ENCODE measurements at regions not wholly inside any gene's neighbourhood (a gene's known extent, or its start where the extent isn't known, plus 50 kb on each side); places are given as distances from the start of the nearest gene placed in this dataset.

- no peak for FAIRE-seq
- no peak overlapping the region for H3K27ac ChIP-seq (ENCODE audit: control insufficient read depth, insufficient read depth)
Observed at GRCh38 chr12:127984386-127985055, 282.4 kb upstream of the TMEM132C start.

More at GRCh38 chr12:127984386-127985055, 282.4 kb upstream of the TMEM132C start:
- no TSS peak for BruUV-seq (replicated peaks)
- SMC1A ChIA-PET (ENCODE audit: uncharacterized antibody, unreplicated experiment): no interaction called here
- H3K9ac ChIP-seq (ENCODE audit: control insufficient read depth, insufficient read depth, low read length): no peak overlapping the region
- intact Hi-C loops (cut with micrococcal nuclease; ENCODE audit: unreplicated experiment) (no loop called here), in situ Hi-C loops (cut with MboI) (no loop called here)
- H3K4me1 ChIP-seq (ENCODE audit: control insufficient read depth, insufficient read depth, low read length): no peaks in the 10 kb centered on the region
- no peaks in the 10 kb centered on the region for H3K9me3 ChIP-seq (replicated peaks; ENCODE audit: control insufficient read depth, insufficient read depth, low read length)
- CTCF ChIA-PET: no interaction called here
- H3K36me3 ChIP-seq (ENCODE audit: control insufficient read depth in 2 of 2, insufficient read depth in 2 of 2, low read length in 1 of 2): no peaks in the 10 kb centered on the region
- no peak for ATAC-seq
- H3K4me2 ChIP-seq (ENCODE audit: control insufficient read depth, insufficient read depth): no peak overlapping the region
- no peaks in the 10 kb centered on the region for H3K79me2 ChIP-seq (ENCODE audit: control insufficient read depth, insufficient read depth, low read length)
- no peak overlapping the region for H3K4me3 ChIP-seq
- RAD21 ChIA-PET (ENCODE audit: unreplicated experiment): no interaction called here
- POLR2A ChIA-PET: no interaction called here
- no peaks in the 10 kb centered on the region for H3K27me3 ChIP-seq (replicated peaks in 1 of 2; ENCODE audit: control insufficient read depth in 2 of 2, insufficient read depth in 2 of 2, low read length in 1 of 2)
- DNase-seq (ENCODE audit: low read depth, low spot score): no peak
- TF ChIP-seq NKRF (conservative IDR thresholded peaks at IDR 0.05) (no peak), GATAD2B (conservative IDR thresholded peaks at IDR 0.05; ENCODE audit: low read depth) (no peak)
- H2AFZ ChIP-seq (ENCODE audit: control insufficient read depth, low read depth, low read length): no peak overlapping the region
- WGBS (ENCODE audit: insufficient coverage, insufficient replicate concordance, low lambda C conversion rate, missing lambda C conversion rate): 14% methylated on average over 10 of the region's 10 CpGs
- H4K20me1 ChIP-seq (ENCODE audit: control insufficient read depth, insufficient read depth): no peaks in the 10 kb centered on the region
